KMS-11 (cell line): ENCODE measurements at regions not wholly inside any gene's neighbourhood (a gene's known extent, or its start where the extent isn't known, plus 50 kb on each side); places are given as distances from the start of the nearest gene placed in this dataset.

Experiments used
- H2AFZ ChIP-seq: fragments of 200-600 bp; sonication (generic); 2 replicates; pipeline ENCODE4 v1.6.1; 2016; ENCODE audit warnings: antibody characterized with exemption, mixed run types, low read depth
- H3K27ac ChIP-seq: fragments of 200-600 bp; sonication (generic); 2 replicates; pipeline ENCODE4 v1.6.1; 2016; ENCODE audit warnings: mild to moderate bottlenecking, mixed run types
- H3K27me3 ChIP-seq: fragments of 200-600 bp; sonication (generic); 2 replicates; pipeline ENCODE4 v1.6.1; 2017; ENCODE audit warnings: mild to moderate bottlenecking, low read depth, mixed run types, moderate library complexity; ENCODE audit not compliant: insufficient read depth
- H3K36me3 ChIP-seq: fragments of 200-600 bp; sonication (generic); 2 replicates; pipeline ENCODE4 v1.6.1; 2017; ENCODE audit warnings: mild to moderate bottlenecking, mixed run types; ENCODE audit not compliant: insufficient read depth
- H3K4me1 ChIP-seq: fragments of 200-600 bp; sonication (generic); 2 replicates; pipeline ENCODE4 v1.6.1; 2016; ENCODE audit warnings: mild to moderate bottlenecking, low read depth, mixed run types; ENCODE audit not compliant: poor library complexity, severe bottlenecking
- H3K4me2 ChIP-seq: fragments of 200-600 bp; sonication (generic); 2 replicates; pipeline ENCODE4 v1.7.0; 2016; ENCODE audit warnings: mild to moderate bottlenecking, mixed run types
- H3K4me3 ChIP-seq: fragments of 200-600 bp; sonication (generic); IDR thresholded peaks from 2 replicates; pipeline ENCODE4 v1.6.1; 2017; ENCODE audit warnings: low read depth, low read length, mixed read lengths; ENCODE audit not compliant: insufficient read depth
- H3K79me2 ChIP-seq: fragments of 200-600 bp; sonication (generic); 2 replicates; pipeline ENCODE4 v1.6.1; 2016; ENCODE audit warnings: low read depth, mixed run types; ENCODE audit not compliant: insufficient read depth
- H3K9ac ChIP-seq: fragments of 200-600 bp; sonication (generic); 2 replicates; pipeline ENCODE4 v1.6.1; 2016; ENCODE audit warnings: mild to moderate bottlenecking, mixed run types
- H4K20me1 ChIP-seq: fragments of 200-600 bp; sonication (generic); 2 replicates; pipeline ENCODE4 v1.6.1; 2016; ENCODE audit warnings: mild to moderate bottlenecking, mixed run types; ENCODE audit not compliant: insufficient read depth
- CTCF ChIP-seq: fragments of 200-600 bp; sonication (generic); conservative IDR thresholded peaks from 2 replicates; pipeline ENCODE4 v1.6.1; 2017; ENCODE audit warnings: low read depth, mild to moderate bottlenecking, antibody characterized with exemption, low read length, moderate library complexity, mixed read lengths

GRCh38 chr1:5464366-5464765, 527.9 kb downstream of the NPHP4 start:
- no peak overlapping the region for H3K27ac ChIP-seq
- H3K79me2 ChIP-seq = no peaks in the 10 kb centered on the region
- no peaks in the 10 kb centered on the region for H4K20me1 ChIP-seq
- H3K9ac ChIP-seq = no peak overlapping the region
- no peak overlapping the region for H2AFZ ChIP-seq
- no peaks in the 10 kb centered on the region for H3K36me3 ChIP-seq
- H3K4me1 ChIP-seq = no peaks in the 10 kb centered on the region
- H3K27me3 ChIP-seq = peaks cover 45% of the 10 kb centered on the region
- H3K4me2 ChIP-seq = no peak overlapping the region
- TF ChIP-seq CTCF = no peak
- no peak overlapping the region for H3K4me3 ChIP-seq

DNA sequence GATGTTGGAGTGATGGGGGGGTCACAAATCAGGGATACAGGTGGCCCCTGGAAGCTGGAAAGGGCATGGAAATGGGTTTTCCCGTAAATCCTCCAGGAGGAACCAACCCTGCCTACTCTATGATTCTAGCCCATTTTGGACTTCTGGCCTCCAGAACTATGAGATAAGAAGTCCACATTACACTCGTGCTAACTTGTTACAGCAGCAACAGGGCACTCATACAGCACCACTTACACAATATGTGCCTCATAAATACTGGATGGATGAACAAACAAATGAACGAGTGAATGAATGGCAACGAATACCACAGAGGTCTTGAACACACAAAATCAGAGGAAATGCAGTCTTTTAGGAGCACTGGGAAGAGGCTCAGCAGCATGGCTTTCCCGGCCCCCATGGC, 531.3 kb downstream of the NPHP4 start:
- Histone ChIP-seq H3K27me3 (peaks cover 38% of the 10 kb centered on the region), H3K4me1 (no peaks in the 10 kb centered on the region), H3K79me2 (no peaks in the 10 kb centered on the region), H3K36me3 (no peaks in the 10 kb centered on the region), H3K9ac (no peak overlapping the region), H3K27ac (no peak overlapping the region), H3K4me2 (no peak overlapping the region), H3K4me3 (no peak overlapping the region), H2AFZ (no peak overlapping the region), H4K20me1 (no peaks in the 10 kb centered on the region)
- TF ChIP-seq CTCF = no peak

GRCh38 chr1:5459839-5460610, 532.2 kb downstream of the NPHP4 start:
- H3K27me3 ChIP-seq = peaks cover 34% of the 10 kb centered on the region; the same call in 1 of the 2 replicates
- no peaks in the 10 kb centered on the region for H3K79me2 ChIP-seq
- H3K4me3 ChIP-seq = no peak overlapping the region
- H2AFZ ChIP-seq = no peak overlapping the region
- no peaks in the 10 kb centered on the region for H3K4me1 ChIP-seq
- no peak overlapping the region for H3K9ac ChIP-seq
- H3K4me2 ChIP-seq = no peak overlapping the region
- no peak for TF ChIP-seq CTCF
- no peak overlapping the region for H3K27ac ChIP-seq
- no peaks in the 10 kb centered on the region for H4K20me1 ChIP-seq
- H3K36me3 ChIP-seq = no peaks in the 10 kb centered on the region

GRCh38 chr1:5458248-5458647, 534.0 kb downstream of the NPHP4 start:
- no peak for TF ChIP-seq CTCF
- no peak overlapping the region for H3K9ac ChIP-seq
- H3K27ac ChIP-seq = no peak overlapping the region
- H3K4me1 ChIP-seq = no peaks in the 10 kb centered on the region
- no peak overlapping the region for H3K4me2 ChIP-seq
- H3K79me2 ChIP-seq = no peaks in the 10 kb centered on the region
- no peak overlapping the region for H3K4me3 ChIP-seq
- peaks cover 31% of the 10 kb centered on the region for H3K27me3 ChIP-seq
- H2AFZ ChIP-seq = no peak overlapping the region
- H3K36me3 ChIP-seq = no peaks in the 10 kb centered on the region
- H4K20me1 ChIP-seq = no peaks in the 10 kb centered on the region
